A673 (cell line): ENCODE measurements at regions not wholly inside any gene's neighbourhood (a gene's known extent, or its start where the extent isn't known, plus 50 kb on each side); places are given as distances from the start of the nearest gene placed in this dataset.

ENCODE experiments used
- BruUV-seq: library from RNA; stranded (reverse); fragments of 400-500 nt; replicated peaks from 2 replicates; lab custom pipeline; 2021; lab: Mats Ljungman, UMichigan
- CTCF ChIA-PET: fragments of 300-600 bp; sonication (Branson Sonifier 250); formaldehyde crosslinking; loops from one replicate; lab custom pipeline; 2022; ENCODE audit warnings: antibody characterized with exemption; lab: Charles Lee
- POLR2A ChIA-PET: fragments of 300-600 bp; sonication (Branson Sonifier 250); formaldehyde crosslinking; loops from one replicate; lab custom pipeline; 2022; ENCODE audit warnings: antibody characterized with exemption; ENCODE audit not compliant: low non-redundant PET; lab: Charles Lee
- DNase-seq: peaks from one replicate; pipeline ENCODE4 v3.0.0-alpha.2; 2015; ENCODE audit warnings: low spot score
- H3K27ac ChIP-seq: fragments of 200-600 bp; sonication (generic); 2 replicates; pipeline ENCODE4 v1.5.1; 2016; ENCODE audit warnings: mixed run types, low read depth, mild to moderate bottlenecking, mixed read lengths, antibody characterized with exemption, low read length; ENCODE audit not compliant: poor library complexity, severe bottlenecking
- H3K27me3 ChIP-seq: fragments of 200-600 bp; sonication (generic); replicated peaks from 2 replicates; pipeline ENCODE4 v1.6.1; 2017; ENCODE audit warnings: mixed run types, low read depth, mild to moderate bottlenecking, mixed read lengths, antibody characterized with exemption, low read length; ENCODE audit not compliant: insufficient read depth, poor library complexity
- H3K36me3 ChIP-seq: fragments of 200-600 bp; sonication (generic); 2 replicates; pipeline ENCODE4 v1.6.1; 2016; ENCODE audit warnings: mixed run types, mild to moderate bottlenecking, mixed read lengths, antibody characterized with exemption, low read length; ENCODE audit not compliant: insufficient read depth, poor library complexity, severe bottlenecking
- H3K4me1 ChIP-seq: fragments of 200-600 bp; sonication (generic); 2 replicates; pipeline ENCODE4 v1.6.1; 2017; ENCODE audit warnings: mixed run types, mild to moderate bottlenecking, mixed read lengths, antibody characterized with exemption, low read length; ENCODE audit not compliant: insufficient read depth, poor library complexity, severe bottlenecking
- H3K4me3 ChIP-seq: fragments of 200-600 bp; sonication (generic); 2 replicates; pipeline ENCODE4 v1.5.1; 2016; ENCODE audit warnings: low read depth, mixed run types, mild to moderate bottlenecking, mixed read lengths, low read length; ENCODE audit not compliant: poor library complexity, severe bottlenecking
- H3K9me3 ChIP-seq: fragments of 200-600 bp; sonication (generic); 2 replicates; pipeline ENCODE4 v1.6.1; 2016; ENCODE audit warnings: mixed run types, low read depth, mild to moderate bottlenecking, mixed read lengths, antibody characterized with exemption, low read length; ENCODE audit not compliant: poor library complexity, severe bottlenecking
- CTCF ChIP-seq: fragments of 300-800, 200-600 bp; sonication (generic); conservative IDR thresholded peaks from 2 replicates; pipeline ENCODE4 v1.5.1; 2017; ENCODE audit warnings: low read depth, mild to moderate bottlenecking, antibody characterized with exemption, low read length, moderate library complexity, mixed read lengths
- EZH2 ChIP-seq: fragments of 200-600 bp; sonication (generic); IDR thresholded peaks from 2 replicates; pipeline ENCODE4 v1.6.1; 2017; ENCODE audit warnings: borderline replicate concordance, low read depth, mild to moderate bottlenecking, mixed read lengths, antibody characterized with exemption, low read length; ENCODE audit not compliant: poor library complexity, severe bottlenecking
- intact Hi-C: fragments of 100-400 bp; cut with micrococcal nuclease; formaldehyde crosslinking; loops from one replicate; pipeline ENCODE4 v1.10.0; 2022; ENCODE audit not compliant: unreplicated experiment

GRCh38 chr2:186044761-186045160, 306.2 kb downstream of the FSIP2 start:
- no peaks in the 10 kb centered on the region for H3K9me3 ChIP-seq
- BruUV-seq: no TSS peak
- H3K4me1 ChIP-seq: no peaks in the 10 kb centered on the region
- POLR2A ChIA-PET: no interaction called here
- no peaks in the 10 kb centered on the region for H3K27me3 ChIP-seq
- TF ChIP-seq CTCF (no peak), EZH2 (no peak)
- CTCF ChIA-PET: no interaction called here
- H3K4me3 ChIP-seq: no peak overlapping the region
- no peak overlapping the region for H3K27ac ChIP-seq
- H3K36me3 ChIP-seq: no peaks in the 10 kb centered on the region
- intact Hi-C loops: no loop called here
- DNase-seq: no peak

DNA sequence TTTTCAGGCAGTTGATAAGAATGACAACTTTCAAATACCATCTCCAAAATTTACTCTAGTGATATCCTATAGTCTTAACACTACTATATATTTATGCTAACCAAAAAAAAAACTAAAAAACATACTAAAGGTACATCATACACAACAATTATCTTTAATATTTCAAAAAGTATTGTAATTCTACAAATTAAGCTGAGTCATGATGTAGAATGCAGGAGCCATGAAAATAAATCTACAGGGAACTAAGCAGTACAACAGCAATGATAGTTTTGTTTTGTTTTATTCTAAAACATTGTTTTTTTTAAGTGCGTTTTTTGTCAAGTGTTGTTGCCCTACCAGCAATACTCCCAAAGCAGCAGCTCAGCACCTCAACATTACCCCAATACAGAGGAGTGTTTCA, 314.3 kb downstream of the FSIP2 start:
- ChIA-PET POLR2A (no interaction called here), CTCF (no interaction called here)
- TF ChIP-seq EZH2 (no peak), CTCF (no peak)
- no peaks in the 10 kb centered on the region for H3K27me3 ChIP-seq
- no TSS peak for BruUV-seq
- no peak for DNase-seq
- no peaks in the 10 kb centered on the region for H3K36me3 ChIP-seq
- H3K27ac ChIP-seq: no peak overlapping the region
- no peaks in the 10 kb centered on the region for H3K9me3 ChIP-seq
- H3K4me1 ChIP-seq: no peaks in the 10 kb centered on the region
- H3K4me3 ChIP-seq: no peak overlapping the region
- intact Hi-C loops: no loop called here

DNA sequence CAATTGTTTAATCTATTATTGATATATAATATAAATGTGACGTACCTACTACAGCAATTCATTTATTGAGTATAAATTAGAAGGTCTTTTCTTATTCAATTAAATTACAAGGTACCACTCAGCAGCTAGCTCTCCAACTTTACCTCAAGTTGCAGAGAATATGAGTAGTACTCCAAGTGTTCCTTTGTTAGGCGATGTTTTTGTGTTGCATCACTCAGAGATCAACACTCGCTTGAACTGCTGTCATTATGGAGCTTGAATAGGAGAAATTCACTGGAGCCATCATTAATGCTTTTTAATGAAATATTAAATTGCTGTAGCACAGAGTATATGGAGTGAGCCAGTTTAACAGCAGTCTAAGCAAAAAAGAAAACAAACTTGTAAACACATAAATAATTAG, 320.0 kb downstream of the FSIP2 start:
- Histone ChIP-seq H3K4me1 (no peaks in the 10 kb centered on the region), H3K4me3 (no peak overlapping the region), H3K36me3 (no peaks in the 10 kb centered on the region), H3K27me3 (no peaks in the 10 kb centered on the region), H3K9me3 (no peaks in the 10 kb centered on the region), H3K27ac (no peak overlapping the region)
- no peak for DNase-seq
- ChIA-PET POLR2A (no interaction called here), CTCF (no interaction called here)
- BruUV-seq: no TSS peak
- intact Hi-C loops: no loop called here
- TF ChIP-seq CTCF: no peak
- TF ChIP-seq EZH2: no peak
